ELF-1 (cell line): ENCODE measurements at regions not wholly inside any gene's neighbourhood (a gene's known extent, or its start where the extent isn't known, plus 50 kb on each side); places are given as distances from the start of the nearest gene placed in this dataset.
"Not testable (repeated sequence)": the region's sequence is repeated elsewhere in the genome, so short reads cannot be mapped to it uniquely, and the experiment has no call there.

Experiments used
- DNase-seq: peaks from one replicate; pipeline ENCODE4 v3.0.0-alpha.2; 2016; ENCODE audit warnings: low read depth, low spot score

DNA sequence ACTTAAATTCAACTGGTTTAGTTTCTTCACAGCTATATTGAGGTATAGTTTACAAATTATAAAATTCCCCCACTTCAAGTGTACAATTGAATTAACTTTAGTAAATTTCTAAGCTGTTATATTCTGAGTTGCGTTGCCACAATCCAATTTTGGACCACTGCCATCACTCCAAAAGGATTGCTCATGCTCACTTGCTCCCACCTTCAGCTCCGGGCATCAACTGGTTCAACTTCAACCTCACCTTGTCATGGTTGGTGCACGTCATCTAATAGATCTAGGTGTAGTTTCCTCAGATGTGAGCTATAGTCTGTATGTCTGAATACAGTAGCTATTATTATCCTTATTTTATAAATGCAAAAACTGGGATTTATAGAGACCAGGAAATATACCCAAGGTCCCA, 942.5 kb upstream of the WWC1 start:
- DNase-seq: no peak

- no peak for DNase-seq
Measured at GRCh38 chr5:167351316-167351715, 940.1 kb upstream of the WWC1 start.

- DNase-seq: no peak
Measured at GRCh38 chr5:167352801-167353200, 938.6 kb upstream of the WWC1 start.

DNA sequence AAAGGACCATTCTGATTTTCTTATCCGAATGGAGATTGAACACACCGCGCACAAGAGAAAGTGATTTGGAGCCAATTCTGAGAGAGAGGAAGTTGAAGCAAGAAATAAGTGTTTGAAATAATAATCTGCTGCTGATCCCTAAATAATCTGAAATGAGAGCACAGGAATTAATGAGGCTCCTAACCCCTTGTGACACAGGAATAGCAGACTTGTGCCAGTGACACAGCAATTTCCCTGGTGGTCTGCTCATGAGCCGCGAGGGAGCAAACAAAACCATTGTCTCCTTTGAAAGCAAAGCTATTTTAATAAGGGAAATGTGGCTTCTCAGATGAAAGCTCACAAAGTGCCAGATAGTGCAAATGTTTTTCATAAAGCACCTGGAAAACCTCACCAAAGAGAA, 936.1 kb upstream of the WWC1 start:
- no peak for DNase-seq

- no peak for DNase-seq
Measured at GRCh38 chr5:167356374-167356773, 935.1 kb upstream of the WWC1 start.

- DNase-seq: peak; percentile 77
Measured at GRCh38 chr5:167358868-167359492, 932.5 kb upstream of the WWC1 start.

GRCh38 chr5:167361795-167362194, 929.6 kb upstream of the WWC1 start:
- no peak for DNase-seq

GRCh38 chr5:167363065-167363464, 928.4 kb upstream of the WWC1 start:
- no peak for DNase-seq

GRCh38 chr5:167375125-167375524, 916.3 kb upstream of the WWC1 start:
- no peak for DNase-seq

GRCh38 chr5:167378894-167379723, 912.3 kb upstream of the WWC1 start:
- peak; percentile 56 for DNase-seq

GRCh38 chr5:167381457-167381856, 910.0 kb upstream of the WWC1 start:
- no peak for DNase-seq

GRCh38 chr5:167389537-167389936, 901.9 kb upstream of the WWC1 start:
- no peak for DNase-seq

DNA sequence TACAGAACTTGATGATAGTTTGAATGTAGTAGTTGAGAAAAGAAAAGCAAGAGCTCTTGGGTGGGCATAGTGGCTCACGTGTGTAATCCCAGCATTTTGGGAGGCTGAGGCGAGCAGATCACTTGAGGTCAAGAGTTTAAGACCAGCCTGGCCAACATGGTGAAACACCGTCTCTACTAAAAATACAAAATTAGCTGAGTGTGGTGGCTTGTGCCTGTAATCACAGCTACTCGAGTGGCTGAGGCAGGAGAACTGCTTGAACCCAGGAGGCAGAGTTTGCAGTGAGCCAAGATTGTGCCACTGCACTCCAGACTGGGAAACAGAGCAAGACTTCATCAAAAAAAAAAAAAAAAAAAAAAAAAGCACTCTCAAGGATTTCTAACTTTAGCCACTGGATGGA, 900.2 kb upstream of the WWC1 start:
- DNase-seq: not testable (repeated sequence)

GRCh38 chr5:167392240-167392639, 899.2 kb upstream of the WWC1 start:
- DNase-seq: peak; percentile 3

DNA sequence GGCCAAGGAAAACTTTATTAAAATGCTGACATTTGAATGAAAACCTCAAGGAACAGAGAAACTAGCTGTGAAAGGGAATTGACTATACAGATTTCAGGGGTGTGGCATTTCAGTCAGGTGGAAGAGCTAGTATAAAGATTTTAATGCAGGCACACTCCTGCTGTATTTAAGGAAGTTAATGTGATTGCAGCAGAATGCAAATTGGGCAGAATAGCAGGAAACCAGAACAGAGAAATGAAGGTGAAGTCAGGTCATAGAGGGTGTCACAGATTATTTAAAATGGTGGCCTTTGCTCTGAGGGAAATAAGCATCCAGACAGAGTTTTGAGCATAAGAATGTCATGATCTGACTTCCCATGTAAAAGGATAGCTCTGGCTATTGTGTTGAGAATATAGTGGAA, 898.1 kb upstream of the WWC1 start:
- no peak for DNase-seq

GRCh38 chr5:167402671-167403070, 888.8 kb upstream of the WWC1 start:
- DNase-seq: no peak

- no peak for DNase-seq
Measured at GRCh38 chr5:167406513-167406912, 884.9 kb upstream of the WWC1 start.

DNA sequence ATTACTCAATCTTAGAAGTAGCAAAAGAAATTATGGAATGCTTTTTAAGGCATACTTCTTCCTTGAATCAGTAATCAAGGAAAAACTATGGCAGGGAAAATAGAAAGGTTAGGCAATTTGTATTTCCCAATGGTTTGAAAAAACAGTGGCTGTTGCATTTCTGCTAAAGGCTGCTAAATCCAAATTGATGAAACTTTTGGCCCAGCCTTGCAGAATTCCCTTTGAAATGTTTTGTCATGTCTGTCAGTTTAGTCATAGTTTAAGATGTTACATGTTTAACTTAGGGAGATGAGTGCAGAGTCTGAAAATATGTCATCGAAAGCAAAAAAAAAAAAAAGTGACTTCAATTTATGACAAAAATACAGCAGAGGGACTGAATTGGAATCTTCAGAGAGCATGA, 878.9 kb upstream of the WWC1 start:
- DNase-seq: no peak

- no peak for DNase-seq
Measured at GRCh38 chr5:167413506-167413905, 877.9 kb upstream of the WWC1 start.

DNA sequence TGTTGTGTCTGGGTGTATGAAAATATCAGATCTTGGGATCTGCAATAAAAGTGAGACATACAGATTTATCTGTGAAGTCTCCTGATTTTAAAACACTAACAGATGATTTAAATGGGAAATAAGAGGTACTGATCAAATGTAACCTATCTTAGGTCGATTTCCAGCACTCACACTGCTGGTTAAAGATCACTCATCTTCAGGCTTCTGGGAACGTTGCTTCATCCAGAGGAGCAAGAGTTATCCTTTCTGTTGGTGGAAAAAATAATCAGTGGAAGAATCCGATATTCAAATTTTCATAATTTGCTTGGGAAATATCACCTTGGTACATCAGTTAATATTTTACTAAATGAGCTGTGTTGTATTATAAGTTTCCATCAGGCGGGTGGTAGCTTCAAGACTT, 876.8 kb upstream of the WWC1 start:
- DNase-seq: no peak

DNA sequence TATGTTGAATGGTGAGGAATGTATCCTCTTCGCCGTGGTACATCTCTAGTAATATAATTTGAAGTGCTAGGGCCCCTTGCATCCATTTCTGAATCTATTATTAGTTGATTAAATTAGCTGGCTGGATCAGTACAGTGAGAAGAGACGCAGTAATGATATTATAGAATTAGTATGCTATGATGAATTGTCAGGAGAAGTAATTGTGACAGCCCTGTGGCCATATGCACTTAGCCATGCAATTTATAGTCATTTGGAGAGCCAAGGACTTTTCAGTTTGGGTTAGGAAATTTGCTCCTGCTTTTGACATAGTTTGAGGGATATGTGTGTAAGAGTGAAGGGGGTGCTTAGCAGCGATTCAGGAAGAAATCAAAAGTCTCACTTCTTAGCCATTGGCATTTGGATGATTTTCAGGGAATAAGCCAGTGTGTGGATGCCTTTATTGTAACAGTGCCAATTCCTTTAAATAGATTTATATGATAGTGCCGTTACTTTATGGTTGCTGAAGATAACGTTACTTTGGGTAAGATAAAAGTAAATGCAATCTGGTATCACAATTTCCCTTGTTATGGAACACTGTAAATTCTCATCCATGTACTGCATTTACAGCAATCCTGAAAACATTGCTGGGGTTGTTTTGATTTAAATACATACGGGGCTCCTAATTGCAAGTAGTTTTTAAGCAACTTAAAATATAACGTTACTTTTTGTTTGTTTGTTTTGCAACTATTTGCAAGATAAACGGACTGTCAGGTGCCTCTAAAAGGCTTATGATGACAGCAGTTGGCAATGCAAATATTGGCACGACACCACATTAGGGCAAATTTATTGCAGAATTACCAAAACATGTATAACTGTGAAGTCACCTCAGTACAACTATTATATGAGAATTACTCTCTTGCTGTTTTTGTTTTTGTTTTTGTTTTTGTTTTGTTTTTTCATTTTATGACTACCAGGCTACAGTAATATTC, 875.4 kb upstream of the WWC1 start:
- DNase-seq: no peak

DNA sequence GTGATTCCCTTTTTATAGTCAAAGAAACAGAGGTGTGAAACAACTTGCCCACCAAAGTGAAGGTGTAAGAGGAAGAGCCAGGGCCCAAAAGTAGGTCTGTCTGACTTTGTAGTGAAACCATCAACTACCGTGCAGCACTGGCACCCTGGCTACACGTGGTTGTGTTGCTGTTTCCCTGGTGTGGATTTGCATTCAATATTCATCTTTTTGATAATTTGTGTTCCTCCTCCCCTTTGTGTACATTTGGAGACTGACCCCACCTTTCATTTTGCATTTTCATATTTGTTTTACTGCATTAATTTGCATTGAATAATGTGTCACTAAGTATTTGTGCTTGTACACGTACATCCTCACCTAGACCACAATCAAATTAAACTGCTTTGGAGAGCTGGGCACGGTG, 873.8 kb upstream of the WWC1 start:
- no peak for DNase-seq
